Hepatocyte (in vitro differentiated cells): ENCODE measurements at regions not wholly inside any gene's neighbourhood (a gene's known extent, or its start where the extent isn't known, plus 50 kb on each side); places are given as distances from the start of the nearest gene placed in this dataset.

Source experiments
- DNase-seq: peaks from one replicate; pipeline ENCODE4 v3.0.0-alpha.2; 2016; ENCODE audit warnings: low spot score
- H2AFZ ChIP-seq: fragments of 200-600 bp; sonication (generic); 2 replicates; pipeline ENCODE4 v1.6.0; 2016; ENCODE audit warnings: antibody characterized with exemption, mild to moderate bottlenecking
- H3K27ac ChIP-seq: fragments of 200-600 bp; sonication (generic); 2 replicates; pipeline ENCODE4 v1.5.1; 2016; ENCODE audit warnings: mild to moderate bottlenecking
- H3K27me3 ChIP-seq: fragments of 200-600 bp; sonication (generic); 2 replicates; pipeline ENCODE4 v1.6.1; 2016
- H3K36me3 ChIP-seq: fragments of 200-600 bp; sonication (generic); replicated peaks from 2 replicates; pipeline ENCODE4 v1.5.1; 2016; ENCODE audit warnings: low read depth; ENCODE audit not compliant: insufficient read depth
- H3K4me1 ChIP-seq: fragments of 200-600 bp; sonication (generic); 2 replicates; pipeline ENCODE4 v1.5.1; 2016; ENCODE audit warnings: mild to moderate bottlenecking, moderate library complexity; ENCODE audit not compliant: insufficient read depth
- H3K4me2 ChIP-seq: fragments of 200-600 bp; sonication (generic); 2 replicates; pipeline ENCODE4 v1.6.0; 2016
- H3K4me3 ChIP-seq: fragments of 200-600 bp; sonication (generic); 2 replicates; pipeline ENCODE4 v1.5.1; 2016; ENCODE audit warnings: mild to moderate bottlenecking
- H3K79me2 ChIP-seq: fragments of 200-600 bp; sonication (generic); 2 replicates; pipeline ENCODE4 v1.6.0; 2017; ENCODE audit warnings: mild to moderate bottlenecking
- H3K9me2 ChIP-seq: fragments of 200-600 bp; sonication (generic); replicated peaks from 2 replicates; pipeline ENCODE4 v1.6.0; 2017; ENCODE audit warnings: mild to moderate bottlenecking; ENCODE audit not compliant: insufficient read depth
- H3K9me3 ChIP-seq: fragments of 200-600 bp; sonication (generic); 2 replicates; pipeline ENCODE4 v1.5.1; 2016; ENCODE audit warnings: low read depth, mild to moderate bottlenecking
- H4K20me1 ChIP-seq: fragments of 200-600 bp; sonication (generic); 2 replicates; pipeline ENCODE4 v1.6.0; 2016; ENCODE audit warnings: mild to moderate bottlenecking; ENCODE audit not compliant: insufficient read depth, poor library complexity, severe bottlenecking
- CTCF ChIP-seq: fragments of 200-600 bp; sonication (generic); IDR thresholded peaks from 2 replicates; pipeline ENCODE4 v1.5.1; 2016; ENCODE audit warnings: antibody characterized with exemption, mild to moderate bottlenecking; ENCODE audit not compliant: poor library complexity
- EZH2 ChIP-seq: fragments of 200-600 bp; sonication (generic); IDR thresholded peaks from 2 replicates; pipeline ENCODE4 v1.6.1; 2016; ENCODE audit warnings: antibody characterized with exemption, mild to moderate bottlenecking, borderline replicate concordance
- EZH2phosphoT487 ChIP-seq: fragments of 200-600 bp; sonication (generic); IDR thresholded peaks from one replicate; pipeline ENCODE4 v1.6.1; 2018; ENCODE audit warnings: antibody characterized with exemption, mild to moderate bottlenecking, low read depth, moderate library complexity; ENCODE audit not compliant: unreplicated experiment, severe bottlenecking
- WGBS: methylation state at CpG from one replicate; pipeline ENCODE4 v1.1.6; 2016; ENCODE audit warnings: low lambda C conversion rate; ENCODE audit errors: missing lambda C conversion rate; 5-methylcytosine and 5-hydroxymethylcytosine counted together

- Histone ChIP-seq H3K36me3 (no peaks in the 10 kb centered on the region), H3K9me2 (no peaks in the 10 kb centered on the region), H3K4me3 (peak overlapping the region; percentile 30), H3K27ac (peak overlapping the region; percentile 90), H3K4me1 (peaks cover 17% of the 10 kb centered on the region), H3K79me2 (peaks cover 28% of the 10 kb centered on the region), H3K9me3 (no peaks in the 10 kb centered on the region), H3K27me3 (no peaks in the 10 kb centered on the region), H2AFZ (peak overlapping the region; percentile 9), H3K4me2 (peak overlapping the region; percentile 69), H4K20me1 (no peaks in the 10 kb centered on the region)
- TF ChIP-seq EZH2, result no peak
- TF ChIP-seq CTCF, result no peak
- DNase-seq, result no peak
- 42% methylated on average over 4 of the region's 4 CpGs for WGBS
These were observed 465.7 kb downstream of the USP25 start for GRCh38 chr21:16195538-16195910.

- peak overlapping the region; percentile 20 for H2AFZ ChIP-seq
- no peaks in the 10 kb centered on the region for H3K9me3 ChIP-seq
- H3K36me3 ChIP-seq, result no peaks in the 10 kb centered on the region
- H3K27ac ChIP-seq, result peak overlapping the region; percentile 90
- H3K9me2 ChIP-seq, result no peaks in the 10 kb centered on the region
- H3K4me3 ChIP-seq, result peak overlapping the region; percentile 30
- DNase-seq, result no peak
- peak overlapping the region; percentile 69 for H3K4me2 ChIP-seq
- TF ChIP-seq EZH2phosphoT487, result no peak
- TF ChIP-seq EZH2, result no peak
- no peak for TF ChIP-seq CTCF
- peaks cover 31% of the 10 kb centered on the region for H3K79me2 ChIP-seq
- peaks cover 17% of the 10 kb centered on the region for H3K4me1 ChIP-seq
- H4K20me1 ChIP-seq, result no peaks in the 10 kb centered on the region
- no peaks in the 10 kb centered on the region for H3K27me3 ChIP-seq
- 72% methylated on average over 2 of the region's 2 CpGs for WGBS
These were observed 466.2 kb downstream of the USP25 start for GRCh38 chr21:16196001-16196400.

GRCh38 chr21:16198546-16198945 is 468.8 kb downstream of the USP25 start:
- Histone ChIP-seq H3K79me2 (peaks cover 35% of the 10 kb centered on the region), H3K36me3 (no peaks in the 10 kb centered on the region), H3K27ac (no peak overlapping the region), H3K4me1 (peaks cover 12% of the 10 kb centered on the region), H3K4me2 (no peak overlapping the region), H3K27me3 (no peaks in the 10 kb centered on the region), H4K20me1 (no peaks in the 10 kb centered on the region), H2AFZ (no peak overlapping the region), H3K9me2 (no peaks in the 10 kb centered on the region), H3K9me3 (no peaks in the 10 kb centered on the region), H3K4me3 (no peak overlapping the region)
- 86% methylated on average over 3 of the region's 3 CpGs for WGBS
- DNase-seq, result no peak
- TF ChIP-seq CTCF, result no peak
- no peak for TF ChIP-seq EZH2phosphoT487
- no peak for TF ChIP-seq EZH2

DNA sequence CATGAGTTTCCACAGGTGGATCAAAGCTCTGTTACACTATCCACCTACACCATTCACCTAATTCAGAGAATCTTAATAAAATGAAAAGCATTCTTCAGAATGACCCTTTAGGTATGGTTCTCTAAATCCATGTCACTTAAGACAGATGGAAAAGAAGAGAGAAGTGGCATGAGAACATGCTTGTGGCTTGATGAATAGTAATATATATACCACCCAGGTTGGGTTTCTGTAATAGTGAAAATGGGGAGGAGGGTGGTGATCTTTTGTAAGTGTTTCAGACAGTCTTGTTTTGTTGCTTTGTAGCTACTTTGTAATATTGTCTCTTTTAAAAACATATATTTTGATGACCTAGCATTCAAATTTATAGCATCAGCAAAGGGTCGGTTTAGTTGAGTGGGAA is 469.8 kb downstream of the USP25 start:
- Histone ChIP-seq H3K27me3 (no peaks in the 10 kb centered on the region), H3K9me2 (no peaks in the 10 kb centered on the region), H3K36me3 (no peaks in the 10 kb centered on the region), H3K4me2 (no peak overlapping the region), H3K79me2 (peaks cover 35% of the 10 kb centered on the region), H2AFZ (no peak overlapping the region), H3K4me1 (peaks cover 6% of the 10 kb centered on the region), H4K20me1 (no peaks in the 10 kb centered on the region), H3K4me3 (no peak overlapping the region), H3K27ac (no peak overlapping the region), H3K9me3 (no peaks in the 10 kb centered on the region)
- TF ChIP-seq EZH2phosphoT487, result no peak
- TF ChIP-seq CTCF, result no peak
- TF ChIP-seq EZH2, result no peak
- DNase-seq, result no peak
- WGBS, result 0% methylated on average over 1 of the region's 1 CpG
